ENCODE measurements at regions not wholly inside any gene's neighbourhood (a gene's known extent, or its start where the extent isn't known, plus 50 kb on each side); places are given as distances from the start of the nearest gene placed in this dataset.

GRCh38 chr16:26198221-26198620, 506.5 kb downstream of the HS3ST4 start:
- H4K20me1 ChIP-seq (ENCODE audit: insufficient read depth), result no peaks in the 10 kb centered on the region
- CTCF ChIA-PET, result no interaction called here
- POLR2A ChIA-PET, result no interaction called here
- no peak overlapping the region for H2AFZ ChIP-seq (ENCODE audit: low read depth, low read length, poor library complexity, severe bottlenecking)
- intact Hi-C loops (cut with micrococcal nuclease), result no loop called here
- H3K4me2 ChIP-seq (ENCODE audit: low read length), result no peak overlapping the region
- no peak for DNase-seq (ENCODE audit: low read depth, low spot score)
- no peak overlapping the region for H3K27ac ChIP-seq (ENCODE audit: low read depth, low read length)
- no peaks in the 10 kb centered on the region for H3K79me2 ChIP-seq (ENCODE audit: insufficient read depth, low read length)
- no peaks in the 10 kb centered on the region for H3K36me3 ChIP-seq (ENCODE audit: control insufficient read depth in 1 of 2, insufficient read depth in 2 of 2, low read length in 2 of 2)
- no TSS peak for BruUV-seq (replicated peaks)
- RAD21 ChIA-PET (ENCODE audit: low non-redundant PET in 1 of 2, low total read pairs in 2 of 2, uncharacterized antibody in 2 of 2, unreplicated experiment in 2 of 2), result no interaction called here
- H3K9me2 ChIP-seq (ENCODE audit: insufficient read depth), result no peaks in the 10 kb centered on the region
- H3K9me3 ChIP-seq (ENCODE audit: control insufficient read depth in 1 of 2, insufficient read depth in 1 of 2, low read depth in 1 of 2, low read length in 2 of 2), result peaks cover 0 to 24% of the 10 kb centered on the region in 2 experiments; a peak in 2 of 4 replicates
- no peak for ATAC-seq
- H3K4me1 ChIP-seq (ENCODE audit: control insufficient read depth in 1 of 2, insufficient read depth in 2 of 2, low read length in 2 of 2), result no peaks in the 10 kb centered on the region
- H3K27me3 ChIP-seq (ENCODE audit: insufficient read depth, low read length), result no peaks in the 10 kb centered on the region
- H3K4me3 ChIP-seq (replicated peaks in 1 of 2; ENCODE audit: low read depth in 1 of 2, low read length in 2 of 2), result no peak overlapping the region
- no peak overlapping the region for H3K9ac ChIP-seq (ENCODE audit: low read length)
- TF ChIP-seq RAD21 (IDR thresholded peaks at IDR 0.05; ENCODE audit: low read depth) (no peak), ZFX (IDR thresholded peaks at IDR 0.05) (no peak), POLR2A (IDR thresholded peaks at IDR 0.05; ENCODE audit: borderline replicate concordance, extremely low read depth, insufficient read depth, insufficient read length) (no peak), SP1 (IDR thresholded peaks at IDR 0.05; ENCODE audit: low read depth) (no peak), CEBPB (IDR thresholded peaks at IDR 0.05; ENCODE audit: low read depth) (no peak), MAX (IDR thresholded peaks at IDR 0.05) (no peak), SIN3A (IDR thresholded peaks at IDR 0.05; ENCODE audit: low read depth) (no peak), EGR1 (IDR thresholded peaks at IDR 0.05; ENCODE audit: low read depth) (no peak), CTCF (IDR thresholded peaks at IDR 0.05 in 2 of 3, conservative IDR thresholded peaks at IDR 0.05 in 1 of 3; ENCODE audit: borderline replicate concordance in 1 of 3, insufficient read depth in 1 of 3, low read depth in 2 of 3, low read length in 2 of 3) (no peak), FOSL1 (IDR thresholded peaks at IDR 0.05; ENCODE audit: low read depth) (no peak), EZH2 (IDR thresholded peaks at IDR 0.05) (no peak), ZNF274 (IDR thresholded peaks at IDR 0.05; ENCODE audit: low read depth, low read length) (no peak), ZBTB33 (IDR thresholded peaks at IDR 0.05; ENCODE audit: extremely low read depth, insufficient replicate concordance, low read length) (no peak), ELF1 (IDR thresholded peaks at IDR 0.05; ENCODE audit: borderline replicate concordance, low read depth) (no peak), SRF (IDR thresholded peaks at IDR 0.05; ENCODE audit: low read depth) (no peak), REST (IDR thresholded peaks at IDR 0.05; ENCODE audit: low read depth) (no peak)
